Ammon's horn (tissue), 1 donor: ENCODE measurements at regions not wholly inside any gene's neighbourhood (a gene's known extent, or its start where the extent isn't known, plus 50 kb on each side); places are given as distances from the start of the nearest gene placed in this dataset.

ENCODE experiments used
- DNase-seq: peaks from one replicate; pipeline ENCODE4 v3.0.0-alpha.2; 2016; ENCODE audit warnings: low spot score

GRCh38 chr16:64654178-64654577 is 467.7 kb downstream of the CDH11 start:
- DNase-seq = no peak

GRCh38 chr16:64648282-64648681 is 473.6 kb downstream of the CDH11 start:
- no peak for DNase-seq

DNA sequence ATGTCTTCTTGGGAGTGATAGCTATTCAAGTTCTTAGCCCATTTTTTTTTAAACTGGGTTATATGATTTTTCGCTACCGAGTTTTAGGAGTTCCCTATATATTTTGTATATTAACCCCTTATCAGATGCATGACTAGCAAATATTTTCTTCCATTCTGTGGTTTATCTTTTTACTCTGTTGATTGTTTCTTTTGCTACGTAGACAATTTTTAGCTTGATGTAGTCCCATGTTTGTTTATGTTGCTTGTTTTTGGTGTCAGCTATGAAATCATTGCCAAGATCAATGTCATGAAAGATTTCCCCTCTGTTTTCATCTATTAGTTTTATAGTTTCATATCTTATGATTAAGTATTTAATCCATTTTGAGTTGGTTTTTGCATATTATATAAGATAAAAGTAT is 480.5 kb downstream of the CDH11 start:
- no peak for DNase-seq

- no peak for DNase-seq
Measured at GRCh38 chr16:64638766-64639165, 483.1 kb downstream of the CDH11 start.

DNA sequence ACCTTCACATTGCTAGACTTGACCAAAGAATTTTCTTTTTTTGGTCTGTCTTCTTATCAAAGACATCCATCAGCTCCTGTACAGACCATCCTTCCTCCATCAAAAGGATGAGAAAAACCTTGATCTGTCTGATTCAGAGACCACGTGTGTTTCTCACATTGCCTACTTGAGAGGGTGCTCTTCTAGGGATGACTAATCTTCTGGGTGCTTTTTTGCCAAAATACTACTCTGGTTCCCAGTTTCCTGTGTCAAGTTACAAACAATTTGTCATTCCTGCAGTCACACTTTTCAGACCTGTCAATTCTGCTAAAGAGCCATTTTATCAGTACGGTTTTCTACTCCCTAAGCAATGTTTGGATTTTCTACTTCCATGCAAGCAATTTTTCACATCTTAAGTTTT is 492.2 kb downstream of the CDH11 start:
- DNase-seq = no peak

- DNase-seq = peak; percentile 56
Measured at GRCh38 chr16:64627781-64628180, 494.1 kb downstream of the CDH11 start.

DNA sequence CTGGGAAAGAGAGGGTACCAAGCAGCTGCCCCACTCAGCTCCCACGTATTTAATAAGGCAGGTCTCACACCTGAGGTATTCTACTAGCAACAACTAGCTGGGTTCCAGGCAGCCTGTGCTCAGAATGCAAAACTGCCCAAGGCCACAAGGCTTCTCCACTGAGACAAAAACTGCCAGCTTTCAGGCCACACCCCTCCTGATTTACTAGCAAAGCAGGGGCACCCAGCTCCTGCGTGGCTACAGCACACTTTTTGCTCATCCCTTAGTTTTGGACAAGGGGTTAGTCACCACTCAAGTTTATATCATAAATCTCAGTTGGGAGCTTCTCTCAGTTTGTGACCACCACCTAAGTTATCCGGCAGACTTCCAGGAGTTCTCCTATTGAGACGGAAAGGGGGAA is 494.6 kb downstream of the CDH11 start:
- no peak for DNase-seq

DNA sequence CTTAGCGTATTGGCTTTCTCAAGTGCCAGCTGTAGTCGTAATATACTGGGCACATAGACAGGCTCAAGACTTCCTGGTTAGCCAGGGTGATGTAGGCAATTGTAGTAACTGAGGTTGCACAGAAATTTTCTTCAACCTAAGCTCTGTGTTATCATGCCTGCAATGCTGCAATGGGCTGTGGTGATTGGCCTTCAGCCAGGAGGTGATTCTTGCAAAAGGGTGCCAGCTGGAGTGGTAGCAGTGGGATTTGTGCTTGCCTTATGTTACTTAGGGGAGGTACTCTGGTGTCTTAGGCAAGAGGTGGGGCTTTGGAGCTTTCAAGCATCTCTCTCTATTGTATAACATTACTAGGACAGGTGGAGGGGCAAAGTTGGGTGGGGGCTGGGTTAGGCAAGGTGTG is 495.1 kb downstream of the CDH11 start:
- DNase-seq = no peak

- no peak for DNase-seq
Measured at GRCh38 chr16:64621616-64622015, 500.2 kb downstream of the CDH11 start.

GRCh38 chr16:64617836-64618476 is 503.9 kb downstream of the CDH11 start:
- DNase-seq = no peak

DNA sequence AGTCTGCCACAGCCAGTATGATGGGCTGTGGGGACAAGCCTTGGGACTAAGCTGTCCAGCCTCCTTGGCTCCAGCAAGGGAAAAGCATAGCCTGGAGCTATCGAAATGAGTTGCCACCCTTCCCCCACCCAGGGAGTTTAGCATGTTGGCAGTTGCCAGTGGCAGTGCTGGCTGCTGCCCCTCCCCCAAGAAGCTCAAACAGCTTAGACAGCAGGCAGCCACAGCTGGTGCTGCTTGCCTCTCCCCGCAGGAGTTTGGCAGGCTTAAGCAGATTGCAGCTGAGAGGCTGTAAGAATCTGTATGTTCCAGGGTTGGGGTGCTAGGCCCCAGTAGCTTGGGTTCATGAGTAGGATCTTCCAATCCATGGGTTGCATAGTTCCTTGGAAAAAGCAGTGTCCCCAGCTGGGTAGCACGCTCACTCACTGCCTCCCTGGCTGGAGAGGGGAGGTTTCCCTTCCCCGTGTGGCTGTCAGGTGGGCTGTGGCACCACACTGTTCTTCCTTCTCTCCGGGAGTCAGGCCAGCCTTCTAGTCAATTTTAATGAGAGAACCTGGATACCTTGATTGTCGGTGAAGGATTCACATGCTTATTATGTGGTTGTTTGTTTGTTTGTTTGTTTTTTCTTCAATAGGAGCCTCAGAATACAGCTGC is 506.1 kb downstream of the CDH11 start:
- peak; percentile 42 for DNase-seq

DNA sequence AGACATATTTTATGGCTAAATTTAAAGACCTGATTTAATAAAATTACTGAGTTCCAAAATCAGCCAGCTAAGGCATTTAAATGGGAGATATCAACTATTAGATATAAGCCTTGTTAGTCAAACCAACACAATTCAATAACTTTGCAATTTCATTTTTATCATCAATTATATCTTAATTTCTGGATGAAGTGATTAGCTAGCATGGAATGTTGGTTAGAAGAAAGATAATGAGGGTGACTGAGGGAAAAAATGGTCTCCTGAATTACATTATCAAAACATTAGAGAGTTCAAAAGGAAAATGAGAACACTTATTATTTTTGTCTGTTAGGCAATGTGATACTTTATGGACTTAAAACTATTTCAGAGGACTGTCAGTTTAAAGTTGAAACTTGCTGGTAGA is 525.7 kb downstream of the CDH11 start:
- no peak for DNase-seq

DNA sequence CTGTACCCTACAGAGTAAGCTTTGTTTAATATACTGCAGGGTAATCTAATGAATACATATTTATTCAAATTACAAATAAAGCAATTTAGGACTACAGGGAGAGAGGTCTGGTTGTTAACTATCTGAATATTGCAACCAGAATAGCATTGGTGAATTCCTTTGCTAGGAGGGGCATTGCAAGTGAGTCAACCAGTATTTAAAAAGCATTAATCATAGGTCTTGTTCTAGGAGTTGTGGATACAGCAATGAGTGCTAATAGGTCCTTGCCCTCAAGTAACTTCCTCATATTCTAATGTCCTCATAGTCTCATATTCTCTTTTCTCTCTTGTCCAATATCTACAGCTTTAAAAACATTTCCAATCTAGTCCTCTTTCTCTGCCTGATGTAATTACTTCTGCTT is 531.4 kb downstream of the CDH11 start:
- DNase-seq = no peak

DNA sequence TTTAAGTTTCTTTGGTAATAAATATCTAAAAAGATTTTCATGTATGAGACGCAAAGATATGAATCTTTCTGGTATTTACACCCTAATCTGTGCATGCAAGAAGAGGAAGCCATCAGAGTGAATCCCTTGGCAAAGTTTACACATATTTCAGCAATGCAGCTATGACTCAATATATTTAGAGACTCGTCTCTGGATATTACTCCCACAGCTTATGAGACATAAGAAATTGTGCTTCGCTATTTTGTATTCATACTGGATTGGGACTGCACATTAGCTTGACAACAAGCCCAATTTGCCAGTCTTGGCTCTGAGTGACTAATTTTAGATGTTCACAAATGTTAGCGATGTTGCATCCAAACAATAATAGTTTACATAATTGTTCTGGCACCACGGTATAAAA is 532.0 kb downstream of the CDH11 start:
- peak; percentile 55 for DNase-seq

DNA sequence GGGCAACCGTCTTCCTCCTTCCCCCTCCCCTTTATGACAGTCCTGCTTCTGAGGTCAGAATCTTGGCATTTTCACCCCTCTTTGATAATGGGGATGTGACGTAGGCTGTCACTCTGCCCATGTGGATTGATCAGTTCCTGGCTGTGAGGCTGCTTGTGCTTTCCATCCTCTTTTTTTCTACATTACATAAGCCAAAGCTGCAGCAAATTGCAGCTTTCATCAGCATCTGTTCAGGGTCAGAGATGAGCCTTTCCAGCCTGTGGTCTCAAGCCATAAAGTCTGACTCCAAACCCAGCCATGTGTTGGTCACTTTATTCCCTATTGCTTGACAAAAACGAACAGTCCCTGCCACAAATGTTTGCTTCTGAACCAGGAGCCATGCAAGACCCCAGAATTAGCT is 535.1 kb downstream of the CDH11 start:
- DNase-seq = peak; percentile 3

- DNase-seq = no peak
Measured at GRCh38 chr16:64585367-64585766, 536.5 kb downstream of the CDH11 start.

- no peak for DNase-seq
Measured at GRCh38 chr16:64580558-64580957, 541.3 kb downstream of the CDH11 start.

- DNase-seq = no peak
Measured at GRCh38 chr16:64579712-64580111, 542.2 kb downstream of the CDH11 start.

- no peak for DNase-seq
Measured at GRCh38 chr16:64545768-64546167, 576.1 kb downstream of the CDH11 start.

GRCh38 chr16:64544859-64545258 is 577.0 kb downstream of the CDH11 start:
- DNase-seq = no peak

DNA sequence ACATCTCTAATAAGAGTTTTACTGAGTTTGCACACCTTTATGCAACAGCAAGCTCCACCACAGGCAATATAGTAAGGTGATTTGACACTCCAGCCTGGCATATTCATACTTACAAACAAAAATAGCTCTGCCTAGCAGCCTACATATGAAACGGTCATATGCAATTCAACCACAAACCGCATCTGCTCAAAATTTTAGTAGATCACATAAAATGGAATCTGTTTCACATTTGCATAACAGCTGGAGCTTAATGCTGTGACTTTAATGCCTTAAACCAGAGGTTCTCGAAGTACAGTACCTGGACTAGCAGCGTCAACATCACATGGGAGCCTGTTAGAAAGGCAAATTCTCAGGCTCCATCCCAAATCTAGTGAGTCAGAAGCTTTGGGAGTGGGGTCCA is 578.4 kb downstream of the CDH11 start:
- no peak for DNase-seq

DNA sequence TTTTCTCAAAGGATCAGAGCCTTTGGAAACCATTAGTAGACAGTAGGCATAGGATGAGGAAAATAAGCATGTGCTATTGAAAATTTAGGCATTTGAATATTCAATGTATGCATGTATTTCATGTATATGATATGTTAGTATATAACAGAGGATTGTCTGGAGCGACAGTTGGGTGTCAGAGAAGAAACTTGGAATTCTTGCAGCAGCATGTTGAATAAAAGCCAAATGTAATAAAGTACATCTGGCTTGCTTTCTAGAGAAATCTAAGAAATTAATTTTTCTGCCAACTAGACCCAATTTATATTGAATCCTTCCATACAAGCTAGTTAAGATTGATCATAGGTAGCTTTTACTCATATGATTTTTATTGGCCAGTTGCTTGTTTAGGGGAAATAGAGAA is 578.8 kb downstream of the CDH11 start:
- DNase-seq = no peak

DNA sequence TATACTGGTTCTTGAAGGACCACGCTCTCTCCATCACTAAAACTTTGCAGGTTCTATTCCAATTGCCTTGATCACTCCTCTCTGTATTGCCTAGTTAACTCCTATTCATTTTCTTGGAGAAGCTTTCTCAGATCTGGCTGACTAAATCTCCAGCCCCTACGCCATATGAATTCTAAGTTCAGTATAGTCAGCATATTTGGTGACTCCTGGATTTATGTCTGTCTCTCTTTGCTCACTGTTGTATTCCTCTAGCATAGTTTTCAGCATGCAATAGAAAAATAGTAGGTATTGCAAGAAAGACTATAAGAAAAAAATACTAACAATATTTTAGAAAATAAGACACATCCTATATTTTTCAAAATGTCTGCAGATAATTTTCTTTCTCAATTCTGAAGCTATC is 579.7 kb downstream of the CDH11 start:
- DNase-seq = no peak

- DNase-seq = no peak
Measured at GRCh38 chr16:64541621-64542020, 580.2 kb downstream of the CDH11 start.
